A549 (cell line): ENCODE measurements at regions not wholly inside any gene's neighbourhood (a gene's known extent, or its start where the extent isn't known, plus 50 kb on each side); places are given as distances from the start of the nearest gene placed in this dataset.

ENCODE experiments used
- ATAC-seq, 2 experiments: fragments of 200-7000 bp in 1 of 2; fragments of >200 bp in 1 of 2; cut with Nextera tagmentation in 1 of 2; cut with Tn5 transposase in 1 of 2; 3 replicates each; pipeline versions ENCODE4 v1.8.0 to v1.9.1; 2018 to 2020; ENCODE audit warnings: mild to moderate bottlenecking in 1 of 2, moderate library complexity in 1 of 2
- CTCF ChIA-PET: fragments of 300-600 bp; sonication (Branson Sonifier 250); formaldehyde crosslinking; extraction: SDS; loops from one replicate; lab custom pipeline; 2021; ENCODE audit warnings: antibody characterized with exemption, inconsistent platforms; lab: Yijun Ruan, JAX
- POLR2A ChIA-PET: fragments of 350-600 bp; formaldehyde crosslinking; extraction: SDS; loops from one replicate; lab custom pipeline; 2021; ENCODE audit warnings: antibody characterized with exemption, inconsistent platforms; lab: Yijun Ruan, JAX
- DNase-seq, 2 experiments: peaks; one replicate each; pipeline versions ENCODE4 v3.0.0 to v3.0.0-alpha.2; 2011 to 2016; ENCODE audit warnings: low read depth in 1 of 2, low spot score in 1 of 2
- FAIRE-seq: peaks from 2 replicates; lab custom pipeline; 2011; peaks lifted over from hg19 to GRCh38; lab: Jason Lieb, UNC
- H3K27ac ChIP-seq, 2 experiments: fragments of >200 bp; sonication (Bioruptor Twin); formaldehyde crosslinking; 3 replicates each; pipeline ENCODE4 v1.5.1; 2016 to 2017
- H3K4me1 ChIP-seq: fragments of >200 bp; sonication (Bioruptor Twin); formaldehyde crosslinking; 3 replicates; pipeline ENCODE4 v1.6.1; 2016
- H3K4me2 ChIP-seq: fragments of >200 bp; sonication (Bioruptor Twin); formaldehyde crosslinking; 3 replicates; pipeline ENCODE4 v1.6.1; 2016
- H3K4me3 ChIP-seq: fragments of >200 bp; sonication (Bioruptor Twin); formaldehyde crosslinking; 3 replicates; pipeline ENCODE4 v1.5.1; 2016
- H3K9me3 ChIP-seq: fragments of >200 bp; sonication (Bioruptor Twin); formaldehyde crosslinking; 3 replicates; pipeline ENCODE4 v1.6.1; 2016
- CBX8 ChIP-seq: fragments of 200-600 bp; sonication (generic); IDR thresholded peaks from 2 replicates; pipeline ENCODE4 v1.6.1; 2016
- CEBPB ChIP-seq, 2 experiments: fragments of >200 bp in 1 of 2; sonication (Bioruptor Twin) in 1 of 2; formaldehyde crosslinking in 1 of 2; IDR thresholded peaks; 2 replicates each; pipeline ENCODE4 v1.6.1; 2012 to 2016
- CHD2 ChIP-seq: fragments of 150-350 bp; IDR thresholded peaks from 2 replicates; pipeline ENCODE4 v1.6.1; 2014; ENCODE audit warnings: low read length; ENCODE audit not compliant: partially characterized antibody
- CHD4 ChIP-seq: fragments of 200-600 bp; sonication (generic); IDR thresholded peaks from 2 replicates; pipeline ENCODE4 v1.6.1; 2016; ENCODE audit warnings: antibody characterized with exemption, mild to moderate bottlenecking, borderline replicate concordance
- EHMT2 ChIP-seq: fragments of 200-600 bp; sonication (generic); IDR thresholded peaks from 2 replicates; pipeline ENCODE4 v1.6.1; 2016; ENCODE audit warnings: antibody characterized with exemption, low read depth, mild to moderate bottlenecking, moderate library complexity
- FOSB ChIP-seq: fragments of 250-450 bp; sonication (Bioruptor Pico); IDR thresholded peaks from 2 replicates; pipeline ENCODE4 v1.5.0; 2020; ENCODE audit warnings: mild to moderate bottlenecking, moderate library complexity
- FOXS1 ChIP-seq: fragments of 250-450 bp; sonication (Bioruptor Pico); IDR thresholded peaks from 2 replicates; pipeline ENCODE4 v1.5.0; 2020; ENCODE audit warnings: mild to moderate bottlenecking, moderate library complexity
- GATA3 ChIP-seq: IDR thresholded peaks from 2 replicates; pipeline ENCODE4 v1.6.1; 2012; ENCODE audit warnings: borderline replicate concordance
- HDAC2 ChIP-seq: fragments of 200-600 bp; sonication (generic); IDR thresholded peaks from 2 replicates; pipeline ENCODE4 v1.6.1; 2016
- HEYL ChIP-seq: fragments of 250-450 bp; sonication (Bioruptor Pico); IDR thresholded peaks from 2 replicates; pipeline ENCODE4 v1.8.0; 2021; ENCODE audit warnings: mild to moderate bottlenecking, moderate library complexity
- HOXA7 ChIP-seq: fragments of 250-450 bp; sonication (Bioruptor Pico); IDR thresholded peaks from 2 replicates; pipeline ENCODE4 v1.5.0; 2020; ENCODE audit warnings: mild to moderate bottlenecking, moderate library complexity
- HOXB13 ChIP-seq: fragments of 250-450 bp; sonication (Bioruptor Pico); IDR thresholded peaks from 2 replicates; pipeline ENCODE4 v1.5.0; 2020; ENCODE audit warnings: low read depth, mild to moderate bottlenecking, moderate library complexity
- KDM5A ChIP-seq: fragments of 200-600 bp; sonication (generic); IDR thresholded peaks from 2 replicates; pipeline ENCODE4 v1.6.1; 2016; ENCODE audit warnings: antibody characterized with exemption, mild to moderate bottlenecking
- MYC ChIP-seq: IDR thresholded peaks from 2 replicates; pipeline ENCODE4 v1.6.1; 2012; ENCODE audit warnings: mild to moderate bottlenecking, inconsistent platforms, low read length, improper control_type of control experiment, borderline replicate concordance
- NPAS2 ChIP-seq: fragments of 250-450 bp; sonication (Bioruptor Pico); IDR thresholded peaks from 2 replicates; pipeline ENCODE4 v1.8.0; 2022; ENCODE audit warnings: mild to moderate bottlenecking, moderate library complexity, borderline replicate concordance
- NR3C1 ChIP-seq: fragments of >200 bp; sonication (Bioruptor Twin); formaldehyde crosslinking; IDR thresholded peaks from 3 replicates; pipeline ENCODE4 v1.6.1; 2017
- POLR2A ChIP-seq: IDR thresholded peaks from 2 replicates; pipeline ENCODE4 v1.6.1; 2012; ENCODE audit warnings: mild to moderate bottlenecking, low read length
- RNF2 ChIP-seq: fragments of 200-600 bp; sonication (generic); IDR thresholded peaks from 2 replicates; pipeline ENCODE4 v1.6.1; 2016; ENCODE audit warnings: low read depth, mild to moderate bottlenecking, antibody characterized with exemption, moderate library complexity, borderline replicate concordance
- SREBF2 ChIP-seq: fragments of 450-650 bp; IDR thresholded peaks from 2 replicates; pipeline ENCODE4 v1.6.1; 2014; ENCODE audit warnings: mild to moderate bottlenecking, moderate library complexity
- TP53 ChIP-seq: fragments of 250-450 bp; sonication (Bioruptor Pico); IDR thresholded peaks from 2 replicates; pipeline ENCODE4 v1.5.0; 2021; ENCODE audit warnings: mild to moderate bottlenecking, moderate library complexity
- ZC3H11A ChIP-seq: fragments of 450-650 bp; IDR thresholded peaks from 2 replicates; pipeline ENCODE4 v1.6.1; 2014; ENCODE audit warnings: antibody characterized with exemption, mild to moderate bottlenecking
- ZNF302 ChIP-seq: fragments of 250-450 bp; sonication (Bioruptor Pico); IDR thresholded peaks from 2 replicates; pipeline ENCODE4 v1.9.0; 2021; ENCODE audit warnings: inconsistent platforms, mild to moderate bottlenecking, moderate library complexity
- ZSCAN20 ChIP-seq: fragments of 250-450 bp; sonication (Bioruptor Pico); IDR thresholded peaks from 2 replicates; pipeline ENCODE4 v1.8.0; 2022; ENCODE audit warnings: mild to moderate bottlenecking, moderate library complexity
- WGBS: methylation state at CpG from one replicate; pipeline ENCODE4 v1.1.6; 2017; ENCODE audit errors: missing lambda C conversion rate; 5-methylcytosine and 5-hydroxymethylcytosine counted together
- TF ChIP-seq, protein P1 (sequence below): fragments of 200-600 bp; sonication (generic); IDR thresholded peaks from 2 replicates; pipeline ENCODE4 v1.6.1; 2016; ENCODE audit warnings: antibody characterized with exemption, mild to moderate bottlenecking, moderate library complexity
- TF ChIP-seq, protein P2 (sequence below): IDR thresholded peaks from 2 replicates; pipeline ENCODE4 v1.6.1; 2012
- TF ChIP-seq, protein P3 (sequence below): fragments of >200 bp; sonication (Bioruptor Twin); formaldehyde crosslinking; IDR thresholded peaks from 2 replicates; pipeline ENCODE4 v1.6.1; 2016

DNA sequence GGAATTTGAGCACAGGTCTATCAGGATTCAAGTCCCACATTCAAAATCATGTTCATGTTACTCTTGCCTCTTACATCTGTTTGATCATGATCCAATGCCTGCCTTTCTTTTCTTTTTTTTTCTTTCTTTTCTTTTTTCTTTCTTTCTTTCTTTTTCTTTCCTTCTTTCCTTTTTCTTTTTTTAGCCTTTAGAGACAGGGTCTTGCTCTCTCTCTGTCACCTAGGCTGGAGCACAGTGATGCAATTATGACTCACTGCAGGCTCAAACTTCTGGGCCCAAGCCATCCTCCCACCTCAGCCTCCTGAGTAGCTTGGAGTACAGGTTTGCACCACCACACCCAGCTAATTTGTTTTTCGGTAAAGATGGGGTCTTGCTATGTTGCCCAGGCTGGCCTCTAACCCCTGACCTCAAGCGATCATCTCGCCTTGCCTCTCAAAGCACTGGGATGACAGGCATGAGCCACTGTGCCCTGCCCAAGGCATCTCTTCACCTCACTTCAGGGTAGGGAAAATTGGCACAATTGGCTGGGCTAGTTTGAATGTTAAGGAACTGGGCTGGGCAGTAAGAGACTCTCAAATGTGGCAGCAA, 359.2 kb downstream of the FBXW7 start:
- POLR2A ChIA-PET: no interaction called here
- no peak overlapping the region for H3K4me2 ChIP-seq
- no peak for TF ChIP-seq ZC3H11A
- no peak for TF ChIP-seq EHMT2
- TF ChIP-seq FOXS1 (CRISPR knock-in tag): no peak
- TF ChIP-seq GATA3: no peak
- TF ChIP-seq ZNF302: no peak
- TF ChIP-seq FOSB (CRISPR knock-in tag): no peak
- TF ChIP-seq CHD2: no peak
- no peak for TF ChIP-seq HEYL (CRISPR knock-in tag)
- no peak for TF ChIP-seq NR3C1
- no peak for TF ChIP-seq MYC
- H3K27ac ChIP-seq: no peak overlapping the region
- no peaks in the 10 kb centered on the region for H3K9me3 ChIP-seq
- H3K4me3 ChIP-seq: no peak overlapping the region
- FAIRE-seq (no peak), ATAC-seq (no peak), DNase-seq (no peak)
- 13% methylated on average over 3 of the region's 3 CpGs for WGBS
- CTCF ChIA-PET: no interaction called here
- no peaks in the 10 kb centered on the region for H3K4me1 ChIP-seq

DNA sequence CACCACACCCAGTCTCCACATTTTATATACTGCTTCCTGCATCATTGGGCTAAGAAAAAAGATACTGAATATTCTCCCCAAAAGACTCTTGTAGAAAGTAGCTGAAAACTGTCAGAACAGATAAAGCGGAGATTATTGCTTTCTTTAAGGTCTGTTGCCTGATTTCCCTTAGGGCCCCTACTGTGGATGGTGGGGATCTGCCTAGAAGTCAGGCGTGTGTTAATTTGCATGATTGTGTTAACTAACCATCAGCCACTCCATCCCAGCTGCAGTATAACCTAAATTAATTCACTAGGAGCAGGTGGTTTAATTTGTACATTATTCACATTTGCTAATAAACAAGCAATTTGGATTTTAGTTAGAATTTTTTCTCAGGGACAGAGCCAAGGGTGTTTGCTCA, 360.3 kb downstream of the FBXW7 start:
- no peak overlapping the region for H3K4me2 ChIP-seq
- DNase-seq (no peak), ATAC-seq (no peak), FAIRE-seq (no peak)
- CTCF ChIA-PET: no interaction called here
- no peaks in the 10 kb centered on the region for H3K4me1 ChIP-seq
- H3K27ac ChIP-seq: no peak overlapping the region
- H3K9me3 ChIP-seq: no peaks in the 10 kb centered on the region
- WGBS: 59% methylated on average over 2 of the region's 2 CpGs
- no peak overlapping the region for H3K4me3 ChIP-seq
- POLR2A ChIA-PET: no interaction called here
- TF ChIP-seq ZC3H11A (no peak), CEBPB (IDR thresholded peaks at IDR 0.05) (no peak), HDAC2 (no peak), KDM5A (no peak), NPAS2 (CRISPR knock-in tag) (no peak), FOXS1 (CRISPR knock-in tag) (no peak)
- TF ChIP-seq, protein P1, sequence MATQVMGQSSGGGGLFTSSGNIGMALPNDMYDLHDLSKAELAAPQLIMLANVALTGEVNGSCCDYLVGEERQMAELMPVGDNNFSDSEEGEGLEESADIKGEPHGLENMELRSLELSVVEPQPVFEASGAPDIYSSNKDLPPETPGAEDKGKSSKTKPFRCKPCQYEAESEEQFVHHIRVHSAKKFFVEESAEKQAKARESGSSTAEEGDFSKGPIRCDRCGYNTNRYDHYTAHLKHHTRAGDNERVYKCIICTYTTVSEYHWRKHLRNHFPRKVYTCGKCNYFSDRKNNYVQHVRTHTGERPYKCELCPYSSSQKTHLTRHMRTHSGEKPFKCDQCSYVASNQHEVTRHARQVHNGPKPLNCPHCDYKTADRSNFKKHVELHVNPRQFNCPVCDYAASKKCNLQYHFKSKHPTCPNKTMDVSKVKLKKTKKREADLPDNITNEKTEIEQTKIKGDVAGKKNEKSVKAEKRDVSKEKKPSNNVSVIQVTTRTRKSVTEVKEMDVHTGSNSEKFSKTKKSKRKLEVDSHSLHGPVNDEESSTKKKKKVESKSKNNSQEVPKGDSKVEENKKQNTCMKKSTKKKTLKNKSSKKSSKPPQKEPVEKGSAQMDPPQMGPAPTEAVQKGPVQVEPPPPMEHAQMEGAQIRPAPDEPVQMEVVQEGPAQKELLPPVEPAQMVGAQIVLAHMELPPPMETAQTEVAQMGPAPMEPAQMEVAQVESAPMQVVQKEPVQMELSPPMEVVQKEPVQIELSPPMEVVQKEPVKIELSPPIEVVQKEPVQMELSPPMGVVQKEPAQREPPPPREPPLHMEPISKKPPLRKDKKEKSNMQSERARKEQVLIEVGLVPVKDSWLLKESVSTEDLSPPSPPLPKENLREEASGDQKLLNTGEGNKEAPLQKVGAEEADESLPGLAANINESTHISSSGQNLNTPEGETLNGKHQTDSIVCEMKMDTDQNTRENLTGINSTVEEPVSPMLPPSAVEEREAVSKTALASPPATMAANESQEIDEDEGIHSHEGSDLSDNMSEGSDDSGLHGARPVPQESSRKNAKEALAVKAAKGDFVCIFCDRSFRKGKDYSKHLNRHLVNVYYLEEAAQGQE: no peak
- TF ChIP-seq, protein P2, sequence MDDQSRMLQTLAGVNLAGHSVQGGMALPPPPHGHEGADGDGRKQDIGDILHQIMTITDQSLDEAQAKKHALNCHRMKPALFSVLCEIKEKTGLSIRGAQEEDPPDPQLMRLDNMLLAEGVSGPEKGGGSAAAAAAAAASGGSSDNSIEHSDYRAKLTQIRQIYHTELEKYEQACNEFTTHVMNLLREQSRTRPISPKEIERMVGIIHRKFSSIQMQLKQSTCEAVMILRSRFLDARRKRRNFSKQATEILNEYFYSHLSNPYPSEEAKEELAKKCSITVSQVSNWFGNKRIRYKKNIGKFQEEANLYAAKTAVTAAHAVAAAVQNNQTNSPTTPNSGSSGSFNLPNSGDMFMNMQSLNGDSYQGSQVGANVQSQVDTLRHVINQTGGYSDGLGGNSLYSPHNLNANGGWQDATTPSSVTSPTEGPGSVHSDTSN: no peak
- TF ChIP-seq, all 56 proteins: peak for 0

DNA sequence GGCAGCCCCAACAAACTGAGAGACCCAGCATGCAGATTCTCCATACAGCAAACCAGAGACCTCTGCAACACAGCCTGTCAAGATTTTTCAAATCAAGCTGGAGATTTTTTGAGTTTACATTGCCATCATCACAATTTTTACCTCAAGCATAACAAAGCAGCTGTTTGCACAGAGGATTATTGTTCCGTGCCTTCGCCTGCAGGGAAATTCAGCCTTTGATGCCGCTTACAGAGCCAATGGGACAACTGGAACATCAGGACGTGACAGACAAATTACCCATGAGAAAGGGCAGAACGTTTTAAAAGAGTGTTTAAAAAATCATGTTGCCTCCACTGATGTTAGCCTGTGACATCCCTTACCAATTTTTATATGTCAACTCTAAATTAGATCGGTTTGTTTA, 363.7 kb downstream of the FBXW7 start:
- no peaks in the 10 kb centered on the region for H3K4me1 ChIP-seq
- FAIRE-seq (no peak), DNase-seq (no peak), ATAC-seq (no peak)
- no peaks in the 10 kb centered on the region for H3K9me3 ChIP-seq
- H3K27ac ChIP-seq: no peak overlapping the region
- WGBS: 26% methylated on average over 6 of the region's 6 CpGs
- ChIA-PET POLR2A (no interaction called here), CTCF (no interaction called here)
- H3K4me3 ChIP-seq: no peak overlapping the region
- no peak for TF ChIP-seq CHD4
- TF ChIP-seq RNF2: no peak
- no peak for TF ChIP-seq TP53 (CRISPR knock-in tag)
- no peak for TF ChIP-seq NPAS2 (CRISPR knock-in tag)
- TF ChIP-seq HOXA7: no peak
- TF ChIP-seq HOXB13 (CRISPR knock-in tag): no peak
- TF ChIP-seq ZC3H11A: no peak
- TF ChIP-seq POLR2A: no peak
- TF ChIP-seq CBX8: no peak
- TF ChIP-seq SREBF2: no peak
- TF ChIP-seq ZSCAN20 (CRISPR knock-in tag): no peak
- TF ChIP-seq, protein P3, sequence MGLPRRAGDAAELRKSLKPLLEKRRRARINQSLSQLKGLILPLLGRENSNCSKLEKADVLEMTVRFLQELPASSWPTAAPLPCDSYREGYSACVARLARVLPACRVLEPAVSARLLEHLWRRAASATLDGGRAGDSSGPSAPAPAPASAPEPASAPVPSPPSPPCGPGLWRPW: no peak
- TF ChIP-seq, all 56 proteins: peak for 0
- no peak overlapping the region for H3K4me2 ChIP-seq
